ENCODE measurements at regions not wholly inside any gene's neighbourhood (a gene's known extent, or its start where the extent isn't known, plus 50 kb on each side); places are given as distances from the start of the nearest gene placed in this dataset.

GRCh38 chr9:82202808-82203207 is 214.2 kb downstream of the SPATA31D1 start:
- TF ChIP-seq, protein P1, sequence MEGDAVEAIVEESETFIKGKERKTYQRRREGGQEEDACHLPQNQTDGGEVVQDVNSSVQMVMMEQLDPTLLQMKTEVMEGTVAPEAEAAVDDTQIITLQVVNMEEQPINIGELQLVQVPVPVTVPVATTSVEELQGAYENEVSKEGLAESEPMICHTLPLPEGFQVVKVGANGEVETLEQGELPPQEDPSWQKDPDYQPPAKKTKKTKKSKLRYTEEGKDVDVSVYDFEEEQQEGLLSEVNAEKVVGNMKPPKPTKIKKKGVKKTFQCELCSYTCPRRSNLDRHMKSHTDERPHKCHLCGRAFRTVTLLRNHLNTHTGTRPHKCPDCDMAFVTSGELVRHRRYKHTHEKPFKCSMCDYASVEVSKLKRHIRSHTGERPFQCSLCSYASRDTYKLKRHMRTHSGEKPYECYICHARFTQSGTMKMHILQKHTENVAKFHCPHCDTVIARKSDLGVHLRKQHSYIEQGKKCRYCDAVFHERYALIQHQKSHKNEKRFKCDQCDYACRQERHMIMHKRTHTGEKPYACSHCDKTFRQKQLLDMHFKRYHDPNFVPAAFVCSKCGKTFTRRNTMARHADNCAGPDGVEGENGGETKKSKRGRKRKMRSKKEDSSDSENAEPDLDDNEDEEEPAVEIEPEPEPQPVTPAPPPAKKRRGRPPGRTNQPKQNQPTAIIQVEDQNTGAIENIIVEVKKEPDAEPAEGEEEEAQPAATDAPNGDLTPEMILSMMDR (IDR thresholded peaks at IDR 0.05), result no peak
- no peak overlapping the region for H3K4me3 ChIP-seq
- no peaks in the 10 kb centered on the region for H3K4me1 ChIP-seq
- 87 to 92% (median 92%) methylated on average over 4 of the region's 4 CpGs for WGBS, 3 donors
- no peak for ATAC-seq
- no peak overlapping the region for H3K27ac ChIP-seq
- intact Hi-C loops (cut with DNase I), result no loop called here
- no peaks in the 10 kb centered on the region for H3K36me3 ChIP-seq (ENCODE audit: insufficient read depth in 1 of 2, low read depth in 1 of 2)
- peaks cover 0 to 2% (median 0%) of the 10 kb centered on the region in 3 donors for H3K27me3 ChIP-seq (ENCODE audit: insufficient read depth in 3 of 3, low read length in 2 of 3)
- H3K9me3 ChIP-seq, result no peaks in the 10 kb centered on the region
- DNase-seq, result no peak

GRCh38 chr9:82206490-82206889 is 217.9 kb downstream of the SPATA31D1 start:
- no peaks in the 10 kb centered on the region for H3K4me1 ChIP-seq
- no peaks in the 10 kb centered on the region for H3K9me3 ChIP-seq
- H3K36me3 ChIP-seq (ENCODE audit: insufficient read depth in 1 of 2, low read depth in 1 of 2), result no peaks in the 10 kb centered on the region
- H3K4me3 ChIP-seq, result no peak overlapping the region
- intact Hi-C loops (cut with DNase I), result no loop called here
- TF ChIP-seq, protein P1 (IDR thresholded peaks at IDR 0.05), result no peak
- no peak for DNase-seq
- H3K27me3 ChIP-seq (ENCODE audit: insufficient read depth in 3 of 3, low read length in 2 of 3), result peaks cover 0 to 2% (median 0%) of the 10 kb centered on the region in 3 donors
- 92 to 94% (median 93%) methylated on average over 3 of the region's 3 CpGs for WGBS, 3 donors
- ATAC-seq, result no peak
- H3K27ac ChIP-seq, result no peak overlapping the region

DNA sequence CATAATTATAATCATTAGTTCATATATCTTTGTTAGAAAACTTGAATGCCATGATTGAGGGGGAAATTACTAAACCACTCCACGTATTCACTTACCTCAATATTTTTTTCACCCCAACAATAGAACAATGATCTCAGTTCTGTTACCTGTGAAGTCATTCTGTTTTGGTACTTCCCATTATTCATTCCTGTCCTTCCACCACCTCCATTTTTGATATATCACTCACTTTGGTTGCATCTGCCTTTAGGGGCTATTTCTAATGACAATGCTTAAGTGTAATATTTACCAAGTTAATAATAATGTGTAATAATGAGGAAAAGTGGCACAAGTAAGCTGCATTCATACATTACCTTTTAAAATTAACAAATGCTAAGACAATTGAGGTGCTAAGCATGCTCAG is 218.4 kb downstream of the SPATA31D1 start:
- 89 to 92% (median 90%) methylated on average over 1 of the region's 1 CpG for WGBS, 3 donors
- Histone ChIP-seq H3K27me3 (ENCODE audit: insufficient read depth in 3 of 3, low read length in 2 of 3) (peaks cover 0 to 2% (median 0%) of the 10 kb centered on the region in 3 donors), H3K4me1 (no peaks in the 10 kb centered on the region), H3K9me3 (no peaks in the 10 kb centered on the region), H3K36me3 (ENCODE audit: insufficient read depth in 1 of 2, low read depth in 1 of 2) (no peaks in the 10 kb centered on the region), H3K4me3 (no peak overlapping the region), H3K27ac (no peak overlapping the region)
- TF ChIP-seq, protein P1 (IDR thresholded peaks at IDR 0.05), result no peak
- DNase-seq (no peak), ATAC-seq (no peak)
- intact Hi-C loops (cut with DNase I), result no loop called here

GRCh38 chr9:82208741-82209450 is 220.3 kb downstream of the SPATA31D1 start:
- TF ChIP-seq, protein P1 (IDR thresholded peaks at IDR 0.05), result no peak
- DNase-seq, result no peak
- WGBS, 3 donors, result 78 to 87% (median 83%) methylated on average over 2 of the region's 2 CpGs
- intact Hi-C loops (cut with DNase I), result no loop called here
- no peak overlapping the region for H3K27ac ChIP-seq
- no peaks in the 10 kb centered on the region for H3K4me1 ChIP-seq
- no peaks in the 10 kb centered on the region for H3K9me3 ChIP-seq
- H3K36me3 ChIP-seq (ENCODE audit: insufficient read depth in 1 of 2, low read depth in 1 of 2), result no peaks in the 10 kb centered on the region
- H3K27me3 ChIP-seq (ENCODE audit: insufficient read depth in 3 of 3, low read length in 2 of 3), result peaks cover 0 to 2% (median 0%) of the 10 kb centered on the region in 3 donors
- H3K4me3 ChIP-seq, result no peak overlapping the region
- ATAC-seq, result no peak

Data from psoas muscle (tissue), 7 donors.